Liver (tissue), 7 donors: ENCODE measurements at regions not wholly inside any gene's neighbourhood (a gene's known extent, or its start where the extent isn't known, plus 50 kb on each side); places are given as distances from the start of the nearest gene placed in this dataset.

Experiments used
- DNase-seq: peaks from one replicate; pipeline ENCODE4 v3.0.0-alpha.2; 2017; ENCODE audit warnings: low spot score
- H3K27ac ChIP-seq, 2 donors: one replicate each; pipeline ENCODE4 v1.7.0; 2013; ENCODE audit warnings: inconsistent platforms in 2 of 2, low read length in 2 of 2, control low read depth in 1 of 2, low read depth in 1 of 2, mild to moderate bottlenecking in 1 of 2
- H3K27me3 ChIP-seq, 4 donors: one replicate each; pipeline versions ENCODE4 v1.6.1 to v1.7.0; 2013; ENCODE audit warnings: low read length in 3 of 4, inconsistent platforms in 1 of 4, mild to moderate bottlenecking in 1 of 4, moderate library complexity in 1 of 4; ENCODE audit not compliant: control insufficient read depth in 4 of 4, insufficient read depth in 4 of 4
- H3K36me3 ChIP-seq, 4 donors: one replicate each; pipeline versions ENCODE4 v1.6.1 to v1.7.0; 2013; ENCODE audit warnings: low read length in 3 of 4, mild to moderate bottlenecking in 3 of 4, low read depth in 1 of 4, moderate library complexity in 1 of 4; ENCODE audit not compliant: control insufficient read depth in 4 of 4, insufficient read depth in 3 of 4
- H3K4me1 ChIP-seq, 4 donors: one replicate each; pipeline versions ENCODE4 v1.6.1 to v1.7.0; 2013; ENCODE audit warnings: low read length in 3 of 4, mild to moderate bottlenecking in 3 of 4, moderate library complexity in 1 of 4; ENCODE audit not compliant: control insufficient read depth in 4 of 4, insufficient read depth in 4 of 4
- H3K4me3 ChIP-seq, 3 donors: one replicate each; pipeline versions ENCODE4 v1.6.1 to v1.7.0; 2013; ENCODE audit warnings: low read length in 3 of 3, control low read depth in 1 of 3, low read depth in 1 of 3, mild to moderate bottlenecking in 1 of 3
- H3K9ac ChIP-seq, 2 donors: one replicate each; pipeline ENCODE4 v1.7.0; 2013; ENCODE audit warnings: low read length in 2 of 2, mild to moderate bottlenecking in 2 of 2, moderate library complexity in 2 of 2, control low read depth in 1 of 2, low read depth in 1 of 2
- H3K9me3 ChIP-seq, 4 donors: one replicate each; pipeline versions ENCODE4 v1.6.1 to v1.7.0; 2013; ENCODE audit warnings: low read length in 3 of 4; ENCODE audit not compliant: control insufficient read depth in 4 of 4
- EGR1 ChIP-seq, 2 donors: IDR thresholded peaks; 2 replicates each; pipeline ENCODE4 v1.6.1; 2016 to 2018; ENCODE audit warnings: antibody characterized with exemption in 2 of 2, low read depth in 2 of 2
- FOXA2 ChIP-seq: IDR thresholded peaks from 2 replicates; pipeline ENCODE4 v1.6.1; 2016; ENCODE audit warnings: antibody characterized with exemption
- GABPA ChIP-seq, 2 donors: IDR thresholded peaks in 1 of 2; conservative IDR thresholded peaks in 1 of 2; 2 replicates each; pipeline ENCODE4 v1.6.1; 2016; ENCODE audit warnings: antibody characterized with exemption in 2 of 2, mild to moderate bottlenecking in 1 of 2, moderate library complexity in 1 of 2
- JUND ChIP-seq, 2 donors: IDR thresholded peaks; 2 replicates each; pipeline ENCODE4 v1.6.1; 2016; ENCODE audit warnings: antibody characterized with exemption in 2 of 2
- NR2F2 ChIP-seq: IDR thresholded peaks from 2 replicates; pipeline ENCODE4 v1.6.1; 2016; ENCODE audit warnings: antibody characterized with exemption
- RAD21 ChIP-seq, 2 donors: IDR thresholded peaks; 2 replicates each; pipeline ENCODE4 v1.6.1; 2016; ENCODE audit warnings: antibody characterized with exemption in 2 of 2, mild to moderate bottlenecking in 2 of 2
- REST ChIP-seq: IDR thresholded peaks from 2 replicates; pipeline ENCODE4 v1.6.1; 2016; ENCODE audit warnings: antibody characterized with exemption, mild to moderate bottlenecking
- SP1 ChIP-seq: IDR thresholded peaks from 2 replicates; pipeline ENCODE4 v1.6.1; 2018; ENCODE audit warnings: antibody characterized with exemption, mild to moderate bottlenecking
- YY1 ChIP-seq: IDR thresholded peaks from 2 replicates; pipeline ENCODE4 v1.6.1; 2016; ENCODE audit warnings: antibody characterized with exemption, mild to moderate bottlenecking
- WGBS: extraction: QIAGEN DNeasy Blood & Tissue Kit; methylation state at CpG from one replicate; pipeline ENCODE4 v1.1.7; 2013; 5-methylcytosine and 5-hydroxymethylcytosine counted together
- TF ChIP-seq, protein P1 (sequence below): IDR thresholded peaks from 2 replicates; pipeline ENCODE4 v1.6.1; 2016; ENCODE audit warnings: antibody characterized with exemption
- donor health status: healthy.
- donor health status: healthy.
- donor health status: healthy.
- donor health status: healthy.

GRCh38 chr2:23286031-23286757, 98.8 kb upstream of the KLHL29 start (continued):
- TF ChIP-seq REST = no peak
- no peak for TF ChIP-seq FOXA2
- TF ChIP-seq, protein P1, sequence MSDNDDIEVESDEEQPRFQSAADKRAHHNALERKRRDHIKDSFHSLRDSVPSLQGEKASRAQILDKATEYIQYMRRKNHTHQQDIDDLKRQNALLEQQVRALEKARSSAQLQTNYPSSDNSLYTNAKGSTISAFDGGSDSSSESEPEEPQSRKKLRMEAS = no peak
- TF ChIP-seq EGR1 (IDR thresholded peaks at IDR 0.05; ENCODE audit: low read depth in 2 of 2) = no peak
- no peak for TF ChIP-seq RAD21 (IDR thresholded peaks at IDR 0.05)
- TF ChIP-seq SP1 = no peak
- TF ChIP-seq GABPA (IDR thresholded peaks at IDR 0.05 in 1 of 2, conservative IDR thresholded peaks at IDR 0.05 in 1 of 2) = no peak
- no peak for TF ChIP-seq JUND (IDR thresholded peaks at IDR 0.05)

- Histone ChIP-seq H3K4me1 (no peaks in the 10 kb centered on the region), H3K9ac (no peak overlapping the region), H3K27me3 (no peaks in the 10 kb centered on the region), H3K9me3 (no peaks in the 10 kb centered on the region), H3K27ac (peak overlapping the region in 1 of 2 donors; percentile 35), H3K4me3 (no peak overlapping the region), H3K36me3 (no peaks in the 10 kb centered on the region)
- TF ChIP-seq RAD21 (IDR thresholded peaks at IDR 0.05) = peak in 1 of 2 donors; percentile 16
- TF ChIP-seq NR2F2 = peak; percentile 73
- no peak for TF ChIP-seq FOXA2
- TF ChIP-seq SP1 = peak; percentile 46
- WGBS = 76% methylated on average over 6 of the region's 6 CpGs
- no peak for DNase-seq
Observed at GRCh38 chr2:23286758-23287704, 97.9 kb upstream of the KLHL29 start.

- Histone ChIP-seq H3K27me3 (no peaks in the 10 kb centered on the region), H3K9ac (no peak overlapping the region), H3K9me3 (no peaks in the 10 kb centered on the region), H3K36me3 (no peaks in the 10 kb centered on the region), H3K4me1 (peaks cover 0 to 4% (median 1%) of the 10 kb centered on the region in 4 donors), H3K4me3 (no peak overlapping the region), H3K27ac (no peak overlapping the region)
- TF ChIP-seq YY1 = no peak
- TF ChIP-seq FOXA2 = no peak
- WGBS = 62% methylated on average over 2 of the region's 2 CpGs
- DNase-seq = no peak
Observed at GRCh38 chr2:23289671-23290070, 95.3 kb upstream of the KLHL29 start.
